ENCODE measurements at regions not wholly inside any gene's neighbourhood (a gene's known extent, or its start where the extent isn't known, plus 50 kb on each side); places are given as distances from the start of the nearest gene placed in this dataset.

GRCh38 chr1:184219883-184220282 lies 166.9 kb upstream of the C1orf21 start:
- DNase-seq, result no peak

DNA sequence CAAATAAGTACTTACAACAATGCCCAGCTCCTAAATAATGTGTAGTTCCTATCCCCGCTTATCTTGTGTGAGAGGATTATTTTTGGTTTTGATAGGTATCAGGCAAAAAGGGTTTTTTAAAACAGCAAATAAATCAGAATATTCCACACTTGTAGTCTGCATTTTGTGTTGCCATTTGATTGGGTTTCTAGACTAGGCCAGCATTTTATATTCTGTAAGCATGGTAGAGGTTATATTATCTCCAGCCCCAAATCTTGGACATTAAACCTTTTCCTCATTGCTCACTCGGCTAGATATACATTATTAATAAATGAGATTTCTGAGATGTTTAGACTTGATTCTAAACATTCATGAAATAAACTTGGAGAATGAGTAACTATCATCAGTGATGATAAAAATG lies 165.7 kb upstream of the C1orf21 start:
- DNase-seq, result no peak

GRCh38 chr1:184222652-184223052 lies 164.2 kb upstream of the C1orf21 start:
- peak; percentile 40 for DNase-seq

DNA sequence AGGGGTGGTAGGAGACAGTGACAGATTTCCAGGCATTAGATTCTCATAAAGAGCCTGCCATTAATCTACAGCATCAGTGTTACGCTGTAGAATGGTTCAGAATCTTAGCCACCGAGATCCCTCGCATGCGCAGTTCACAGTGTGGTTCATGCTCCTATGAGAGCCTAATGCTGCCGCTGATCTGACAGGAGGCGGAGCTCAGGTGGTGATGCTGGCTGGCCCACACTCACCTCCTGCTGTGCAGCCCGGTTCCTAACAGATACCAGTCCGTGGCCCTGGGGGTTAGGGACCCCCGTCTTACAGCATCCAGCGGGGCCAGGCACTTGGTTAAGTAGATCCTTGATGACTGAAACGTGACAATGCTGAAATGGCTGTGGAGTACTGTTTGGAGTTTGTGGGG lies 163.6 kb upstream of the C1orf21 start:
- DNase-seq, result no peak

GRCh38 chr1:184225283-184226099 lies 161.3 kb upstream of the C1orf21 start:
- DNase-seq, result no peak

GRCh38 chr1:184226100-184226487 lies 160.7 kb upstream of the C1orf21 start:
- no peak for DNase-seq

- no peak for DNase-seq
Observed at GRCh38 chr1:184228558-184228957, 158.3 kb upstream of the C1orf21 start.

DNA sequence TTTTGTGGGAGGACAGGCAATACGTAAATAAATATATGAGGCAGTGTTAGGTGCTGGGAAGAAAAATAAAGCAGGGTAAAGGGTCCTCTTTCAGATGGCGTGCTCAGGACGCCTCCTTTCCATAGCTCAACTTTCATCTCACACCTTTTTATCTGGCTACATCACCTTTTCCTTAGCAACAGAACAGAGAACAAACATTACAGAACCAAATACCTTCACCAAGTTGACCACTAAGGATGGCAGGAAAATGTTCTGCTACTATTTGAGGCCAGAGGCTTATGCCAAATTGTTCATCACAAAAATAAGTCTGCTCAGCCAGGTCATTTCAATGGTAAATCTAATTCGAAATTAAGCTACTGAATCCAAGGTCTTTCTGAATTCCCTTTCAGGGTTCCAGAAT lies 149.2 kb upstream of the C1orf21 start:
- no peak for DNase-seq

- no peak for DNase-seq
Observed at GRCh38 chr1:184241446-184241845, 145.4 kb upstream of the C1orf21 start.

GRCh38 chr1:184242507-184242943 lies 144.3 kb upstream of the C1orf21 start:
- peak; percentile 12 for DNase-seq

- DNase-seq, result no peak
Observed at GRCh38 chr1:184244962-184245361, 141.9 kb upstream of the C1orf21 start.

DNA sequence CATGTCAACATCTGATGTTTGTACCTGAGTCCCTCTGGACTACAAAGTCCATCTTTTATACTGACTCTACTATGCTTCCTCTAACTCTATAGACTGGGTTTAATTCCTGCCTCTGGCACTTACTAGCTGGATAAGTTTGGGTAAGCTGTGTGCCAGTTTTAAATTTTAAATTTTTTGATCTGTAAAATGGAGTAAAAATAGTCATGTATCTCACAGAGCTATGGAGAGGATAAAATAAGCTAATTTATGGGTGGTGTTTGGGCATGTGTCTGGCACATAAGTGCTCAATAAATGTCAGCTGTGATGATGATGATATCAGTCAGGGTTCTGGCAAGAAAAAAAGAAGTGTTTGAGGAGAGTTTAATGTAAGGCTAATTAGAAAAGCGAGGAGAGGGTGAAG lies 139.2 kb upstream of the C1orf21 start:
- no peak for DNase-seq

DNA sequence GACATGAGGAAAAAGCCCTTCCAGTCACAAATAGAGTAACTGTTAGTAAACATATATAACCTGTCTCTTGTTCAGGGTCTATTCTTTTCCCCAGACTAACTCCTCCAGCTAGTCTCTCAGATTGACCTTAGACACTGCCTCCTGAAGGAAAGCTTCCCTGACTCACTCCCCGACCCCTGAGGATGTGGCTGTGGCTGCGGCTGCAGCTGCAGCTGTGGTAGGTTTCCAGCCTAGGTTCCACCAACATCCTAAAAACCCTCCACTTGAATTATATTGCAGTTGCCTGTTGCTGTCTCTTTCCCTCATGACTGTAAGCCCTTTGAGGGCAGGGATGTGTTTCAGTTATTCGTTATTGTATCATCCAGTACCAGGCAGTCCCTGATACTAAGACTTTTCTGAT lies 132.9 kb upstream of the C1orf21 start:
- no peak for DNase-seq

DNA sequence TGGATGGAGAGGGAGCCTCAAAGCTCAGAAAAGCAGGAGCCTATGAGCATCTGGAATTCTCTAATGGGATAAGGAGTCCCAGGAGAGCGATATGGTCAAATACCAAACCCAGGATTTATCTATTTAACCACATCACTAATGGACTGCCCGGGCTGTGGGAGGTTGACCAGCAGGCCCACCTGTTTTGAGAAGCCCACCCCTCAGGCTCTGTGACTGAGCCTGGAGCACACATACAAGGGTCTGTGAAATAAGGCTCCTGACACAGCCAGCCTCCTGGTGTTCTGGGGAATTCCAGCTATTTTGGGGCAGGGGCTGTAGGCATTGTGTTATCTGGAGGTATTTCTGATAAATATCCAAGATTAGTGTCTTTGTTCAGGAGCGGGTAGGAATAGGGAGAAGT lies 132.0 kb upstream of the C1orf21 start:
- DNase-seq, result no peak

- no peak for DNase-seq
Observed at GRCh38 chr1:184255560-184255959, 131.3 kb upstream of the C1orf21 start.

DNA sequence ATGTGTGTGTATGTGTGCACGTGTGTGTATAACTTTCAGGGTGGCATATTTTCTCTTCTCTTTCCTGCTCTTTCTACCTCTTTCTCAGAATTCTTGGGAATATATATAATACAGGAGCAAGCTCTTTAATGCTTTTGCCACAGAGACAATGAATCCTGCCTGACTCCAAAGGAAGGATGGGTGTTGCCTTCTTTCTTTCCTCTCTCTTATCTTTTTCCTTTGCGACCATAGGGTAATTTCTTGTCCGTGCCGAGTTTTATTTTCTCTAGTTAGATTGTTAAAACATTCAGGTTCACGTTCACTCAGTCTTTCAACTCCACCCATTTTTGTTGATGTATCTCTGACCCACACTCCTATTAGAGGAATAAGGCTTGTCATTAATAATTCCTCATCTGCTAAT lies 129.0 kb upstream of the C1orf21 start:
- DNase-seq, result no peak

DNA sequence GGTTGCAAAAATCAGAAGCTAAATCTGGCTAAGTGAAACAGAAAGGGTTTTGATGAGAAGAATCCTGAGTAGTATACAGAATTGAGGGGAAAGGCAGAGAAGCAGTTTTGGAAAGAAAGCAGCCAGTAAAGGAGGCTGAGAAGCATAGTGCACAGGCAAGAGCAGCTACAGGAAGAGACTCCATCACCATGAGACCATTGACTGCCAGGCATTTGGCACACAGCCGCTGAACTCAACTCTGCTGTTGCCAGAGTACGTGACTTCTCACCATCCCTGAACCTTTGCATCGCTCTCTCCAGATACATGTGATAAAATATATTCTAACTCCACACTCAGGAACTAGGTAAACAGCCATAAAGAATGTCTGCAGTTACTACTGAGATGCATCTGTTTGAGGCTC lies 128.3 kb upstream of the C1orf21 start:
- no peak for DNase-seq

DNA sequence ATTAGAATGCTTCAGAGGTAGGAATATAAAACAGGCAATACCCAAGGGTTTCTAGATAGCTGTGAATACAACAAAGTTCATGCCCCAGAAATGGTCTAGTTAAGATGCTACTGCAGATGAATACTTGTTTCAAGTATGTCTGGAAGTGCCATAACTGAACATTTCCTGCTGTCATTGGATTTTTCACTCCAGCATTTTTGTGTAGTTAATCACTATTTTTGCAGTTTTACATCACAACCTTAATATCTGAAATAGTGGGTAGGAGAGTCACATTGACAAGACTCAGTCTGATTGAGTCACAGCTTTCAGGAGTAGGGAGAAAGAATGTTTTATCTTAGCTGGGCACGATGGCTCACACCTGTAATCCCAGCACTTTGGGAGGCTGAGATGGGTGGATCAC lies 126.4 kb upstream of the C1orf21 start:
- peak; percentile 95 for DNase-seq

DNA sequence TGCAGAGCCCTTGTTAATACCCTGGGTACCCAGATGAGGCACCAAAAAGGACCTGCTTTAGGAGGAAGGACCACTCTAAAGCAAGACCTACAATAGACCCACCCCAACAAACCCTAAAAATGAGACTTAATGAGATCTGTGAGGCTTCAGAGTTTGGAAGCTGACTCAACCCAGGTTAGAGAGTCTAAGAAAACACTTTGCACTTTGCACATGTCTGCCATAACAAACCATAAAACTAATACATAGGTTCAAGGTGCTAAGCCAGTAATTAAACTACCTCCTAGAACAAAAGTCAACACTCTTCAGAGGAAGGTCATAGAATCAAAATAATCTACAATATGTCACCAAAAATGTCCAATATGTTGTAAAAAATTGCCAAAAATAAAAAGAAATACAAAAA lies 124.7 kb upstream of the C1orf21 start:
- DNase-seq, result no peak

DNA sequence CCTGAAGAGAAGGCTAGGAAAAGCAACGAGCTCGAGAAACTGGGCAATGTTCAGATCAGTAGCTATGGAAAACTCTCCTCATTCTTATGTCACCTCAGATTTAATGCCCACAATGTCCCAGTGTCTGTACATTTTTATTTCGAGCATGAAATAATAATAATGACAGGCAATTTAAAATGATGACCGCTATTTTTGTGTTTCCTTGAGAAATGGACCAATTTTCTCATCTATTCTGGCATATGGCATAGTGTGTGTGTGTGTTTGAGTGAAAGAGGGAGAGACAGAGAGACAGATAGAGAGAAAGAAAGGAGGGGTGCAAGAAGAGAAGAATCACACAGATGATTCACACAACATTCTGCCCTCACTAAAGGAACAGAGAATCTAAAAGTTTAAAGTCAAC lies 119.1 kb upstream of the C1orf21 start:
- no peak for DNase-seq

GRCh38 chr1:184270556-184270955 lies 116.3 kb upstream of the C1orf21 start:
- DNase-seq, result peak; percentile 46

- DNase-seq, result peak; percentile 69
Observed at GRCh38 chr1:184272175-184272866, 114.5 kb upstream of the C1orf21 start.

DNA sequence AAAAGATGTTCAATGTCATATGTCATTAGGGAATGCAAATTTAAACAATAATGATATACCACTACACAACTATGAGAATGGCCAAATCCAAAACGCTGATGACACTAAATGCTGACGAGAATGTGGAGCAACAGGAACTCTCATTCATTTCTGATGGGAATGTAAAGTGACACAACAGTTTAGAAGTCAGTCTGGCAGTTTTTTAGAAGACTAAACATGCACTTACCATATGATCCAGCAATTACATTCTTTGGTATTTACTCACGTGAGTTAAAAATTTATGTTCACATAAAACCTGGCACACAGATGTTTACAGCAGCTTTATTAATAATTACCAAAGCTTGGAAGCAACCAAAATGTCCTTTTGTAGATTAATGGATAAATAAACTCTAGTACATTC lies 110.4 kb upstream of the C1orf21 start:
- DNase-seq, result no peak

GRCh38 chr1:184279911-184280458 lies 106.8 kb upstream of the C1orf21 start:
- DNase-seq, result no peak

All from fibroblast of skin of back (primary cell).